SKM-1 treated with dmso at 0.1 percent for 144 hours (cell line): ENCODE measurements at regions not wholly inside any gene's neighbourhood (a gene's known extent, or its start where the extent isn't known, plus 50 kb on each side); places are given as distances from the start of the nearest gene placed in this dataset.

Source experiments
- DNase-seq: peaks from one replicate; lab custom pipeline; 2025; ENCODE audit not compliant: unreplicated experiment; lab: John Stamatoyannopoulos, UW

DNA sequence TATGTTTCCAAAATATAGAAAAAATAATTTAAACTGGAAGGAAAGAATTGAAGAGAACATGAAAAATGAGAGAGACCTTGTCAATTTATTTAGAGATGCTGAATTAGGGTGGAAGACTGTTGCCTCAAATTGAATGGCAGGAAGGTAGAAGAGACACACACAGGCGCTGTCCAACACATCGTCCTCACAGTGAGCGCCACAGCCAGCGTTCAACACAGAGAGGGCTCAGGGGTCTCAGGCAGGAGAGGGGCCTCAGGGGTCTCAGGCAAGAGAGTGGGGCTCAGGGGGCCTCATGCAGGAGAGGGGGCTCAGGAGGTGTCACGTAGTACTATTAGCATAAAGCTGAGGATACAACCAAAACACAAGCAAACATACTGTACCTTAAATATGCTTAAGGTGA, 65.7 kb downstream of the TMEM18 start:
- no peak for DNase-seq

GRCh38 chr2:610491-610890, 66.7 kb downstream of the TMEM18 start:
- no peak for DNase-seq

- DNase-seq = no peak
Measured at GRCh38 chr2:609881-610280, 67.3 kb downstream of the TMEM18 start.

DNA sequence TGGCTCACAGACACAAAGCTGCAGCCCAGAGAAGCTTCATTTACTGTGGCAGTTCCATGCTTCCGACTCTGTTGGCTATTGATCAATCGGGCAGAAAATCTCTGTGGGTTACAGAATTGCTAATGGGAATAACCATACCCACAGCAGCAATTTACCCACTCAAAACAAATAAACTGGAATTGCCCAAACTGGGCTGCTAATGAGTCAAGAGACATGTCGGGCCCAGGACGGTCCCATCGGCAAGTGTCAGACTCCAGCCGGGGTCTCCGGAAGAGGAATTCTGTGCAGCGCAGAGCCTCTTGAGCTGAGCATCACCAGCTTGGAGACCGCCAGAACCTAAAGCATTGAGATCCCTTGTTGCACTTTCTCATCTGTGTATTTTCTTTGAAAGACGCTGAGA, 67.8 kb downstream of the TMEM18 start:
- DNase-seq = no peak

DNA sequence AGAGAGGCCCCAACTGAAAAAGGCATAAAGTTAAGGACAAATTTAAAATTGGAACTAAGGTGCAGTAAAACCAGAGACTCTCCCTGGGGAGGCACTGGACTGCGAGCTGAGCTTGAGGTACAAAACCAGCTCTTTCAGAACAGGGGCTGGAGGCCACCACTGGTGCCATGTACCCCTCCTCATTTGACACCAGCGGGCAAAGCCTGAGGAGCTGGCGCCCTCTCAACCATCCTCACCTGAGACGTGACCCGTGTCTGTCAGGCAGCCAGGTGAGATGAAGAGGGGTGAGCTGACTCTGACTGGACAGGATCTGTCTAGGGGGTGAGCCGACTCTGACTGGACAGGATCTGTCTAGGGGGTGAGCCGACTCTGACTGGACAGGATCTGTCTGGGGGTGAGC, 68.5 kb downstream of the TMEM18 start:
- DNase-seq = no peak

- no peak for DNase-seq
Measured at GRCh38 chr2:608297-608696, 68.9 kb downstream of the TMEM18 start.

GRCh38 chr2:607709-608108, 69.5 kb downstream of the TMEM18 start:
- DNase-seq = no peak

- no peak for DNase-seq
Measured at GRCh38 chr2:607172-607571, 70.0 kb downstream of the TMEM18 start.

DNA sequence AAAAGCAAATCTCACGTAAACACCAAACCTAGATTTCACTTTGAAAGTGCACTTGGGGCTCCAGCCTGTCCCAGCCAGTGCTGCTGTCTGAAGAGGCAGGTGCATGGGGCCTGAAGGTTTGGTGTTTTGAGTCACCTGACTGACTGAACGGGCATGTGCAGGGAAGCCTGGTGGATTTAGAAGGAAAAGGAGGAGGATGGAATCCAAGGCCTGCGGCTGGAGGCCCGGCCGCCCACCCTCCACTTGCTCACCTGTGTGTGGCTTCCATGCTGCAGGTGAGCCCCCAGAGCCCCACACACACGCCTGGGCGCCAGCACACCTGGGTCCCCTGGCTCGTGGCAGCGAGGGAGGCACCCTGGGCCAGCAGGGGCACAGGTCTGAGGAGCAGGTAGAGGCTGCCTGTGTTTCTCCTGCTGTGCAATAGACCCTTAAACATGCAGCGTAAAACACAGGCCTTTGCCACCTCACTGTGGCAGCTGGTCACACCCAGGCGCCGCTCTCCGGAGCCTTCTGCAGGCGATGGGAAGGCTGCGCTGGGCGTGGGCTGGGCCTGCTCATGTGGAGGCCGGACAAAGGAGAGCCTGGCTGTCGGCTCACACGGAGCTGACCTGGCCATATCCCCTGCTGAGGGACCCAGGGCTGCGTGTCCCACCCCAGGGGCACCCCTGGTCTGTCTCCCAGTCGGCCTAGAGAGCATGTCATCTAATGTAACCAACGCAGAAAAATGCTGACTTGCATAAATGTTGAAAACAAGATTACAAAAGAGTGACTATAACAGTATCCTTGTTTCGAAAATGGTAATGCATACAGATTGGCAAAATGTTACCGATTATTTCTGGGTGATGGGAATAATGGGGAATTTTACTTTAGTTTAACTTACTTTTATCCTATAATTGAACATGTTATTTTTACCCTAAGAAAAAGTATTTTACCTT, 71.3 kb downstream of the TMEM18 start:
- no peak for DNase-seq

DNA sequence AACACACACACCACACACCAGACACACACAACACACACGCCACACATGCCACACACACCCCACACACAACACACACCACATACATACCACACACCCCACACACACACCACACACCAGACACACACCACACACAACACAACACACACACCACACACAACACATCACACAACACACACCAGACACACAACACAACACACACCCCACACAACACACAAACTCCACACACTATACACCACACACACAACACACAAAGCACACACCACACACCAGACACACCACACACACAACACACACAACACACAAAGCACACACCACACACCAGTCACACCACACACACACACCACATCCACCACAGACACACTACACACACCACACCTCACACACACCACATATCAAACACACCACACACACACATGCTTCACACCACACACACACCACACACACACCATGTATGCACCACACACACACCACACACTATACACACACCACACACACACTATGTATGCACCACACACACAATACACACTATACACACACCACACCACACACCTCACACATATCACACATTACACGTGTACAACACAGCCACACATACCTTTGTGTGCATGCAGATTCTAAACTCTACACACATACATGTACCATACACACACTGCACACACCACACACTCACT, 72.2 kb downstream of the TMEM18 start:
- no peak for DNase-seq

DNA sequence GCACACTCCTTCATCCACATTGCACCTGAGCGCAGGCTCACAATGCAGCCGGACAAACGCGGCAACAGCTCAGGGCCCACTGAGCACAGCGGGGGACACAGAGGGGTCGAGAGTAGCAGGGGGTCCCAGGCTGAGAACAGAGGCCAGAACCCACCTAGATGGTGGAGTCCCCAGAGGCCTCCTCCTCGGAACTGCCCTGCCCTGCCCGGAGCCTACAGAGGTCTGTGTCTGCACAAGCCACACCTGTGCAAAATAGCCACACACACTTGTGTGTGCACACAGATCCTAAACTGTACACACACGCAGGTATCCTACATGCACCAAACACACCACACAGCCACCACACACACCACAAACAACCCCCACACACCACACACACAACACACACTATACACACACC, 72.8 kb downstream of the TMEM18 start:
- no peak for DNase-seq

GRCh38 chr2:603869-604268, 73.3 kb downstream of the TMEM18 start:
- no peak for DNase-seq

GRCh38 chr2:603427-603826, 73.8 kb downstream of the TMEM18 start:
- no peak for DNase-seq

DNA sequence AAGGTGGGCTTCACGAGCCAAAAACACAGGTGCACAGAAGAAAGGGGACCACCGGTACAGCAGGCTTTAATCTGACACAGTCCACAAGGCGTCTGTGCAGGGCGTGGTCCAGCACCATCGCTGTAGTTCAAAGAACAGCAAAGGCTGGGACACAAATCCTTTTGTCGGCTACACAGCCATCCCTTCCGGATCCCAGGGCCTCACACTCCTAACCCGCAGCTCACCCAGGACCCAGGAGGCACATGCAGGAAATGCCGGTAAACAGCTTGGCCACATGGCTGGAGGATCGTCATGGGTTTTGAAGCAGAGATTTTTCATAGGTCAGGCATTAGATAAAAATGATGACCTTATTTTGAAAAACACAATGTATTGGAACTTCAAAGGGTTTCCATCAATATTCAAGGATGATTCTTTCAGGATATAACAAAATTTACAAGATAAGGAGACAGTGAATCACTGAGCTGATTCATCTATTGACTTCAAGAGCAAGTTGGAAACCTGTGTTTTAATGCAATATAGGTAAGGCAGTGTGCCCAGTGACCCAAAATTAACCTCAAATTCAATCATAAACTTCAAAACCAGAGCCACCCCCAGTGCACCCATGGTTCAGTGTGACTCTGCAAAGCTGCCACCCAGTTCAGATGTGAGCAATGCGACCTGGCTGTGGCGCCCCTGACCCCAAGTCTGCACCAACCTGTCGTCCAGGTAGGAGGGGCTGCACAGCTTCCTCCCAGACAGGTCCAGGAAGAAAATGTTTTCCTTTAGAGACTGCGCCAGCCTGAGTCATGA, 74.4 kb downstream of the TMEM18 start:
- no peak for DNase-seq

GRCh38 chr2:601806-602455, 75.3 kb downstream of the TMEM18 start:
- no peak for DNase-seq

DNA sequence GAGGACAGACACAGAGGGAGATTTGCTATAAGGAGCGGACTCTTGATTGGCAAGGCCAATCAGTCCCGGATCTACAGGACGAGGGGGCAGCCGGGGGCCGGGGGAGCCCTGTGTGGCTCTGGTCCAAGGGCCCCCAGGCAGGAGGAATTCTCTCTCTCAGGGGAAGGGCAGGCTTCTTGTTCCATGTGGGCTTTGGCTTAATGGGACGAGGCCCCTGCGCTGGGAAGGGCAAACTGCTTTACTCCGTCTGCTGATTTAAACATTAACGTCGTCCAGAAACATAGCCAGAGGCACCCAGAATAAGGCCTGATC, 75.9 kb downstream of the TMEM18 start:
- no peak for DNase-seq

DNA sequence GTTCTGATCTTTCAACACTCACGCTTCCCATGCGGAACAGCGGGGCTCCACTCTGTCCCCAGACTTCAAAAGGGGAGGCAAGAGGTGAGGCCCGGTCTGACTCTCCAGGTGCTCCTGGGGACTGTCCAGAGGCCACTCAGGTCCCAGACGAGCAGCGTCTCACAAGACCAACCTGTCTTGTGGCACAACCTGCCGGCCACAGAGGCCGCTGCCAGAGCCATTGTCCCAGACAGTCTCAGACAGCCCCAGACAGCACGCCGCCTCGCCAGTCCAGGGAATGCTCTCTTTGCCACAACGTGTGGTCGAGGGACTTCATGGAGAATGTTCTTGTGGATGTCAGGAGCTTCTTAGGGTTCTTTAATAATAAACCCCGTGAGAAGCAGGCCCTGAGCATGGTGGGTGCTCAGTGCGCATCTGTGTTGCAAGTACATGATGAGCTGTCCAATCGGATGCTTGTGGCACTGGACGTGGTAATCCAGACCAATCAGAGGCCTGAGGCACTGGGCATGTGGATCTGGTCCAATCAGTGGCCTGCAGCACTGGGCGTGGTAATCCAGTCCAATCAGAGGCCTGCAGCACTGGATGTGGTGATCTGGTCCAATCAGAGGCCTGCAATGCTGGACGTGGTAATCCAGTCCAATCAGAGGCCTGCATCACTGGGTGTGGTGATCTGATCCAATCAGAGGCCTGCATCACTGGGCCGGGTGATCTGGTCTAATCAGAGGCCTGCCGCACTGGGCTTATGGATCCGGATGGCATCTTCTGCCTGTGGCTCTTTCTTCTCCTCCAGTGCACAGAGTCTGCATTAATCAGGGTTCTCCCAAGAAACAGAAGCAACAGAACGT, 76.4 kb downstream of the TMEM18 start:
- no peak for DNase-seq

DNA sequence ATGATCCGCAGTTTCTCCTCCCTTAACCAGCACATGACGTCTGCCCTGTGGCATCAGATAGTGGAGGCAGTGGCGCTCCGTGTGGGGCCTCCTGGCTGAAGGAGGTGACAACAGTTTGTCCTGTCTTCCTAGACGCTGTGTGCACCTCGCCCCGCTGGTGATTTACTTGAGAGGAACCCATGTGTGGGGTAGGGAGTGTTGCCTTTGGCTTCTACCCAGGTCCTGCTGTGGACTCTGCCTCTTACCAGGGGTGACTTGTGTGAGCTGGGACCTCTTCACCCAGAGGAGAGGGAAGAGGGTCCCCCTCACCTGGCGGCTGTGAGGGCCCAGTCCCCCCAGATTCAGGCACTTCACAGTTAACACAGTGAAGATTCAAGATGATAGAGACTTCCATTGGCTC, 77.6 kb downstream of the TMEM18 start:
- DNase-seq = no peak

DNA sequence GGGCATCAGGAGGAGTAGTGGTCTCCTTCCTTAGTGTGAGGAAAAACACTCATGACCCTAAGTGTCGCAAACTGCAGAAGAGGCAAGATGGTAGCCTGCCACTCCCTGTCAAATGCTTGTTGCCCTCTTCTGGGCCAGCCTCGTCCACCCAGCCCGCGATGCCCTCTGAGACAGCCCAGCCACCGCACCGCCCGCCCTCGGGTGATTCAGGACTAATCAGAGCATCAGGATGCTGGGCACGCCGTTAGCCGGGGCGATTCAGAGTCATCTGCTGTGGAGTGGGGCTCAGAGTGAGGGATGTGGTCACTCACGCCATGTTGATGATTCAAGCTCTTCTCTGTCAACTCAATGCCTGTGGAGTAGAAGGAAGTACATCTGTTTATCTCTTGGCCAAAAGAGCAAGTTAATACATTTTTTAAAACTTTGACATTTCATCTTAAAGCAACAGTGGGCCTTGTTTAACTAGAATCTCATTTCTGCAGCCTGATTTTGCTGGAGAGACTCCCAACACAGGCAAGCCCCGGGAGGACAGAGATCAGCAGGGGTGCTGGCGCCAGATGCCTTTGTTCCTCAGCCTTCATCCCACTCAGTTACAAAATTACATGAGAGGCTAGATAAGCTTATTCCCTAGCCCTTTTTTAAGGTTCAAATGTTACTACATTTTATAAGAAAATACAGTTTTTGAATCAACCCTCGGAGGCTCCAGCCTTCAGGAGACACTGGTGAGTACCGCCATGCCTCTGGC, 79.0 kb downstream of the TMEM18 start:
- no peak for DNase-seq
